Gastroesophageal sphincter (tissue), 3 donors: ENCODE measurements at regions not wholly inside any gene's neighbourhood (a gene's known extent, or its start where the extent isn't known, plus 50 kb on each side); places are given as distances from the start of the nearest gene placed in this dataset.

Experiments used
- EP300 ChIP-seq: sonication (generic); formaldehyde crosslinking; IDR thresholded peaks from one replicate; pipeline ENCODE4 v1.6.1; 2017; ENCODE audit warnings: antibody characterized with exemption, mild to moderate bottlenecking
- POLR2A ChIP-seq, 2 donors: fragments of 450-650 bp; IDR thresholded peaks; one replicate each; pipeline ENCODE4 v1.6.1; 2017; ENCODE audit warnings: antibody characterized with exemption in 2 of 2, mild to moderate bottlenecking in 2 of 2, moderate library complexity in 1 of 2
- TF ChIP-seq, protein P1 (sequence below), 4 experiments: fragments of 200-600 bp in 2 of 4; fragments of 450-650 bp in 2 of 4; sonication (generic) in 1 of 4; IDR thresholded peaks; one replicate each; pipeline ENCODE4 v1.5.1; 2017 to 2019; ENCODE audit warnings: antibody characterized with exemption in 4 of 4, mild to moderate bottlenecking in 2 of 4, moderate library complexity in 2 of 4

GRCh38 chr2:185633621-185634020, 105.0 kb upstream of the FSIP2 start:
- TF ChIP-seq POLR2A (IDR thresholded peaks at IDR 0.05) (no peak), EP300 (no peak)
- TF ChIP-seq, protein P1, sequence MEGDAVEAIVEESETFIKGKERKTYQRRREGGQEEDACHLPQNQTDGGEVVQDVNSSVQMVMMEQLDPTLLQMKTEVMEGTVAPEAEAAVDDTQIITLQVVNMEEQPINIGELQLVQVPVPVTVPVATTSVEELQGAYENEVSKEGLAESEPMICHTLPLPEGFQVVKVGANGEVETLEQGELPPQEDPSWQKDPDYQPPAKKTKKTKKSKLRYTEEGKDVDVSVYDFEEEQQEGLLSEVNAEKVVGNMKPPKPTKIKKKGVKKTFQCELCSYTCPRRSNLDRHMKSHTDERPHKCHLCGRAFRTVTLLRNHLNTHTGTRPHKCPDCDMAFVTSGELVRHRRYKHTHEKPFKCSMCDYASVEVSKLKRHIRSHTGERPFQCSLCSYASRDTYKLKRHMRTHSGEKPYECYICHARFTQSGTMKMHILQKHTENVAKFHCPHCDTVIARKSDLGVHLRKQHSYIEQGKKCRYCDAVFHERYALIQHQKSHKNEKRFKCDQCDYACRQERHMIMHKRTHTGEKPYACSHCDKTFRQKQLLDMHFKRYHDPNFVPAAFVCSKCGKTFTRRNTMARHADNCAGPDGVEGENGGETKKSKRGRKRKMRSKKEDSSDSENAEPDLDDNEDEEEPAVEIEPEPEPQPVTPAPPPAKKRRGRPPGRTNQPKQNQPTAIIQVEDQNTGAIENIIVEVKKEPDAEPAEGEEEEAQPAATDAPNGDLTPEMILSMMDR (IDR thresholded peaks at IDR 0.05) = no peak
